GM12873 (cell line): ENCODE measurements at regions not wholly inside any gene's neighbourhood (a gene's known extent, or its start where the extent isn't known, plus 50 kb on each side); places are given as distances from the start of the nearest gene placed in this dataset.

ENCODE experiments used
- TF ChIP-seq, protein P1 (sequence below): IDR thresholded peaks from 2 replicates; pipeline ENCODE4 v1.5.1; 2012; ENCODE audit warnings: low read depth, mild to moderate bottlenecking, moderate library complexity, low read length, control low read depth; ENCODE audit not compliant: insufficient read depth; ENCODE audit errors: missing control alignments

DNA sequence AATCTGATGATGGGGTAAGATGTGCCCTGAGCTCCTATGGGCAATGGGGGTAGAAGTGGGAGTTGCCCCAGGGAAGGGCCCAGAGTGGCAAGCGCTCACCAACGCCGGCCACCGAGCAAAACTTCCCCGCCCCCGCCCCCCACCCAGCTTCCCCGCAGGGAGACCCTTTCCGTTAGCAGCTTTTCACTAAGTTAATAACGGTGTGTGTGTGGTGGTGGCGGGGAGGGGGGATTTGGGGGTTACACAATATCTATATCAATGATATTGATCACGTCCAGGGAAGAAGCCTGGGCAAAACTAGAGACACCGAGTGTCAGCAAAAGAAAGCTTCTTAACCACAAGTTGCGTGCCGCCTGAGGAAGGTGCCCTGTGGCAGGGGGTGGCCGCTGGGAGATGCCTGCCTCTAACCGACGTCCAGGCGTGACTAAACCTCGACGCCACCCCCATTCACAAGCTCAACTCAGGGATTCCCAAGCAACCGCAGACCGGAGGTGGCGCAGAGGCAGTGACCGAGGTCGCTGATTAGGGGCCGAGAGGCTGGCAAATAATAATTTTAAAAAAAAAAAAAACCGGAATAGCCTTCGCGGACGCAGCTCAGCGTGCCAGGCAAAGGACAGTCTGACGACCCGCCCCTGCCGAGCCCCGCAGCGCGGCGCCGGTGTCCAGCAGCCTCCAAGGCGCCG, 222.6 kb downstream of the MEF2C start:
- TF ChIP-seq, protein P1, sequence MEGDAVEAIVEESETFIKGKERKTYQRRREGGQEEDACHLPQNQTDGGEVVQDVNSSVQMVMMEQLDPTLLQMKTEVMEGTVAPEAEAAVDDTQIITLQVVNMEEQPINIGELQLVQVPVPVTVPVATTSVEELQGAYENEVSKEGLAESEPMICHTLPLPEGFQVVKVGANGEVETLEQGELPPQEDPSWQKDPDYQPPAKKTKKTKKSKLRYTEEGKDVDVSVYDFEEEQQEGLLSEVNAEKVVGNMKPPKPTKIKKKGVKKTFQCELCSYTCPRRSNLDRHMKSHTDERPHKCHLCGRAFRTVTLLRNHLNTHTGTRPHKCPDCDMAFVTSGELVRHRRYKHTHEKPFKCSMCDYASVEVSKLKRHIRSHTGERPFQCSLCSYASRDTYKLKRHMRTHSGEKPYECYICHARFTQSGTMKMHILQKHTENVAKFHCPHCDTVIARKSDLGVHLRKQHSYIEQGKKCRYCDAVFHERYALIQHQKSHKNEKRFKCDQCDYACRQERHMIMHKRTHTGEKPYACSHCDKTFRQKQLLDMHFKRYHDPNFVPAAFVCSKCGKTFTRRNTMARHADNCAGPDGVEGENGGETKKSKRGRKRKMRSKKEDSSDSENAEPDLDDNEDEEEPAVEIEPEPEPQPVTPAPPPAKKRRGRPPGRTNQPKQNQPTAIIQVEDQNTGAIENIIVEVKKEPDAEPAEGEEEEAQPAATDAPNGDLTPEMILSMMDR: no peak

GRCh38 chr5:88659529-88660263, 223.3 kb downstream of the MEF2C start:
- TF ChIP-seq, protein P1: no peak

- TF ChIP-seq, protein P1: no peak
These were observed 224.1 kb downstream of the MEF2C start for GRCh38 chr5:88658886-88659285.

DNA sequence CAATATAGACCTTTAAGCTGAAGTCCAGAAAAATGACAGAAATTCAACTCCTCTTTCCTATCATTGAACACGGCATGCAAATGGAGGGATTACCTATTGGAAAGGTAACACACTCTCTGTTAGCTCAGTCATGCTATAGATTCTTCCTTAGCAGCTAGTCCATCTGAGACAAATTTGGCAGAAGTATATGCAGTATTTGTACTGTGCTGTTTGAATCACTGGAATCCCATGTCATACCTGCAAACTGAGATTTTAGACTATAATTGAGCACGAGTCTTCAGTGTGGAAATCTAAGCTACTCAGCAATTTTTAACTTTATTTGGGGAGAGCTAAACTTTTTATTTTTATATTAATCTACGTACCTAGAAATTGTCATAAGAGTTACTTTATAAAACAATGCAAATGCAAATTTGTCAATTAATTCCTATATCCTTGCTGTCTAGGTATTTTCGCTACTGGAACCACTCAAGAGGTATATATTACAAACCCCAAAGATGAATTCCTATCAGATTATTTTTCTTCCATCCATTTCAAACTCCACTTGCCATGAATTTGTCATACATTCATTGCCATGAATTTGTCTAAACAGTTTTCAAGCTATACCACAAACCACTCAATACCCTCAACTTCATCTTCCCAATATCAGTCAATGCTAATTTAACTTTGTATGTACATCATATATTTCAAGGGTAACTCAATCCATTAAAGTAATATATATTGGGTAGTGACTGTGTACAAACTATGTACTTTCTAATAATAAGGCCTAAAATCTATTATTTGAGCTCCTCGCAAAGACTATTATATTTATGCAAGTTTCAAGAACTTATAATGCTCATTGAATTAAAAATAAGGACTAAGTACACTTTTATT, 224.8 kb downstream of the MEF2C start:
- TF ChIP-seq, protein P1: no peak

- TF ChIP-seq, protein P1: no peak
These were observed 225.8 kb downstream of the MEF2C start for GRCh38 chr5:88657136-88657535.

- TF ChIP-seq, protein P1: no peak
These were observed 226.6 kb downstream of the MEF2C start for GRCh38 chr5:88656221-88656950.

GRCh38 chr5:88653471-88653870, 229.5 kb downstream of the MEF2C start:
- TF ChIP-seq, protein P1: no peak
